NCI-H1694 (cell line): ENCODE measurements at regions not wholly inside any gene's neighbourhood (a gene's known extent, or its start where the extent isn't known, plus 50 kb on each side); places are given as distances from the start of the nearest gene placed in this dataset.
"Not testable (repeated sequence)": the region's sequence is repeated elsewhere in the genome, so short reads cannot be mapped to it uniquely, and the experiment has no call there.

Experiments
- DNase-seq: peaks from one replicate; lab custom pipeline; 2025; lab: John Stamatoyannopoulos, UW

GRCh38 chr3:27661797-27662196 lies 60.3 kb downstream of the EOMES start:
- DNase-seq, result no peak

- peak; percentile 11 for DNase-seq
These were observed 62.7 kb downstream of the EOMES start for GRCh38 chr3:27659279-27660021.

- DNase-seq, result no peak
These were observed 63.4 kb downstream of the EOMES start for GRCh38 chr3:27658741-27659140.

- DNase-seq, result no peak
These were observed 64.3 kb downstream of the EOMES start for GRCh38 chr3:27657871-27658270.

- no peak for DNase-seq
These were observed 64.7 kb downstream of the EOMES start for GRCh38 chr3:27657404-27657803.

GRCh38 chr3:27656790-27657189 lies 65.3 kb downstream of the EOMES start:
- DNase-seq, result no peak

- no peak for DNase-seq
These were observed 66.6 kb downstream of the EOMES start for GRCh38 chr3:27655547-27655946.

- DNase-seq, result no peak
These were observed 68.1 kb downstream of the EOMES start for GRCh38 chr3:27653803-27654558.

- DNase-seq, result no peak
These were observed 72.8 kb downstream of the EOMES start for GRCh38 chr3:27649277-27649676.

GRCh38 chr3:27646896-27647295 lies 75.2 kb downstream of the EOMES start:
- no peak for DNase-seq

GRCh38 chr3:27644941-27645340 lies 77.2 kb downstream of the EOMES start:
- no peak for DNase-seq

GRCh38 chr3:27643355-27643754 lies 78.8 kb downstream of the EOMES start:
- no peak for DNase-seq

- DNase-seq, result no peak
These were observed 79.3 kb downstream of the EOMES start for GRCh38 chr3:27642796-27643195.

- no peak for DNase-seq
These were observed 80.1 kb downstream of the EOMES start for GRCh38 chr3:27641888-27642601.

- DNase-seq, result no peak
These were observed 80.8 kb downstream of the EOMES start for GRCh38 chr3:27641271-27641800.

GRCh38 chr3:27639271-27639670 lies 82.9 kb downstream of the EOMES start:
- DNase-seq, result no peak

GRCh38 chr3:27638594-27638993 lies 83.5 kb downstream of the EOMES start:
- no peak for DNase-seq

GRCh38 chr3:27637346-27637995 lies 84.7 kb downstream of the EOMES start:
- no peak for DNase-seq

GRCh38 chr3:27635006-27635405 lies 87.1 kb downstream of the EOMES start:
- DNase-seq, result not testable (repeated sequence)

- DNase-seq, result no peak
These were observed 88.9 kb downstream of the EOMES start for GRCh38 chr3:27633224-27633545.

GRCh38 chr3:27632431-27633223 lies 89.5 kb downstream of the EOMES start:
- no peak for DNase-seq
